ENCODE measurements at regions not wholly inside any gene's neighbourhood (a gene's known extent, or its start where the extent isn't known, plus 50 kb on each side); places are given as distances from the start of the nearest gene placed in this dataset.

GRCh38 chr1:185644531-185644930 lies 89.7 kb upstream of the HMCN1 start:
- Histone ChIP-seq H2AK5ac (ENCODE audit: low read length) (peak overlapping the region; percentile 80), H3K9ac (ENCODE audit: low read length) (no peak overlapping the region), H2BK15ac (replicated peaks; ENCODE audit: low read depth) (peak overlapping the region; percentile 92), H4K5ac (ENCODE audit: low read length) (no peak overlapping the region), H3K79me1 (ENCODE audit: low read length) (no peaks in the 10 kb centered on the region), H3K4ac (ENCODE audit: low read depth, low read length) (peak overlapping the region; percentile 96), H3K79me2 (ENCODE audit: control insufficient read depth, insufficient read depth, low read length) (no peaks in the 10 kb centered on the region), H3K4me1 (ENCODE audit: control insufficient read depth, low read depth, low read length) (no peaks in the 10 kb centered on the region), H3K56ac (ENCODE audit: low read length) (peak overlapping the region; percentile 38), H4K8ac (ENCODE audit: low read depth, low read length) (no peak overlapping the region), H2BK5ac (ENCODE audit: low read length) (peak overlapping the region; percentile 55), H3K23ac (ENCODE audit: low read length) (no peak overlapping the region), H3K18ac (ENCODE audit: low read length) (peak overlapping the region; percentile 90), H3K27ac (ENCODE audit: low read depth, low read length) (peak overlapping the region; percentile 52), H3K4me3 (ENCODE audit: low read length) (no peak overlapping the region), H3K36me3 (ENCODE audit: control insufficient read depth, insufficient read depth, low read length) (no peaks in the 10 kb centered on the region), H3K4me2 (ENCODE audit: low read length) (no peak overlapping the region), H2BK120ac (ENCODE audit: low read depth, low read length) (peak overlapping the region; percentile 98), H3K27me3 (ENCODE audit: insufficient read depth, low read length, poor library complexity) (no peaks in the 10 kb centered on the region)
- WGBS (ENCODE audit: extremely low coverage, insufficient coverage, low lambda C conversion rate) = no CpG with 5 or more reads among the region's 1 CpG
- DNase-seq = no peak

- H4K8ac ChIP-seq (ENCODE audit: low read depth, low read length) = no peak overlapping the region
- no peak overlapping the region for H3K56ac ChIP-seq (ENCODE audit: low read length)
- H3K36me3 ChIP-seq (ENCODE audit: control insufficient read depth, insufficient read depth, low read length) = no peaks in the 10 kb centered on the region
- H2AK5ac ChIP-seq (ENCODE audit: low read length) = no peak overlapping the region
- no peaks in the 10 kb centered on the region for H3K79me2 ChIP-seq (ENCODE audit: control insufficient read depth, insufficient read depth, low read length)
- no peak overlapping the region for H3K4me2 ChIP-seq (ENCODE audit: low read length)
- no peak overlapping the region for H3K4me3 ChIP-seq (ENCODE audit: low read length)
- DNase-seq = no peak
- no peak overlapping the region for H3K18ac ChIP-seq (ENCODE audit: low read length)
- H3K23ac ChIP-seq (ENCODE audit: low read length) = no peak overlapping the region
- H3K4ac ChIP-seq (ENCODE audit: low read depth, low read length) = no peak overlapping the region
- no peaks in the 10 kb centered on the region for H3K27me3 ChIP-seq (ENCODE audit: insufficient read depth, low read length, poor library complexity)
- H2BK15ac ChIP-seq (replicated peaks; ENCODE audit: low read depth) = no peak overlapping the region
- no peak overlapping the region for H3K9ac ChIP-seq (ENCODE audit: low read length)
- H2BK5ac ChIP-seq (ENCODE audit: low read length) = no peak overlapping the region
- H3K27ac ChIP-seq (ENCODE audit: low read depth, low read length) = no peak overlapping the region
- H3K4me1 ChIP-seq (ENCODE audit: control insufficient read depth, low read depth, low read length) = peaks cover 1% of the 10 kb centered on the region
- no peak overlapping the region for H2BK120ac ChIP-seq (ENCODE audit: low read depth, low read length)
- H4K5ac ChIP-seq (ENCODE audit: low read length) = no peak overlapping the region
- H3K79me1 ChIP-seq (ENCODE audit: low read length) = no peaks in the 10 kb centered on the region
Measured at GRCh38 chr1:185636848-185637247, 97.3 kb upstream of the HMCN1 start.

GRCh38 chr1:185634704-185635103 lies 99.5 kb upstream of the HMCN1 start:
- peak; percentile 13 for DNase-seq
- no peak overlapping the region for H3K23ac ChIP-seq (ENCODE audit: low read length)
- no peak overlapping the region for H4K8ac ChIP-seq (ENCODE audit: low read depth, low read length)
- no CpG with 5 or more reads among the region's 4 CpGs for WGBS (ENCODE audit: extremely low coverage, insufficient coverage, low lambda C conversion rate)
- H3K4me1 ChIP-seq (ENCODE audit: control insufficient read depth, low read depth, low read length) = peaks cover 1% of the 10 kb centered on the region
- H2AK5ac ChIP-seq (ENCODE audit: low read length) = no peak overlapping the region
- no peak overlapping the region for H3K4me3 ChIP-seq (ENCODE audit: low read length)
- H2BK120ac ChIP-seq (ENCODE audit: low read depth, low read length) = no peak overlapping the region
- no peaks in the 10 kb centered on the region for H3K36me3 ChIP-seq (ENCODE audit: control insufficient read depth, insufficient read depth, low read length)
- H3K9ac ChIP-seq (ENCODE audit: low read length) = no peak overlapping the region
- H3K18ac ChIP-seq (ENCODE audit: low read length) = no peak overlapping the region
- H3K56ac ChIP-seq (ENCODE audit: low read length) = no peak overlapping the region
- H3K79me2 ChIP-seq (ENCODE audit: control insufficient read depth, insufficient read depth, low read length) = no peaks in the 10 kb centered on the region
- no peaks in the 10 kb centered on the region for H3K79me1 ChIP-seq (ENCODE audit: low read length)
- no peak overlapping the region for H2BK5ac ChIP-seq (ENCODE audit: low read length)
- no peak overlapping the region for H2BK15ac ChIP-seq (replicated peaks; ENCODE audit: low read depth)
- no peak overlapping the region for H4K5ac ChIP-seq (ENCODE audit: low read length)
- no peaks in the 10 kb centered on the region for H3K27me3 ChIP-seq (ENCODE audit: insufficient read depth, low read length, poor library complexity)
- no peak overlapping the region for H3K4ac ChIP-seq (ENCODE audit: low read depth, low read length)
- no peak overlapping the region for H3K27ac ChIP-seq (ENCODE audit: low read depth, low read length)
- H3K4me2 ChIP-seq (ENCODE audit: low read length) = no peak overlapping the region

GRCh38 chr1:185632659-185633423 lies 101.3 kb upstream of the HMCN1 start:
- no CpG with 5 or more reads among the region's 4 CpGs for WGBS (ENCODE audit: extremely low coverage, insufficient coverage, low lambda C conversion rate)
- peak; percentile 21 for DNase-seq

GRCh38 chr1:185631843-185632242 lies 102.3 kb upstream of the HMCN1 start:
- no peak overlapping the region for H3K56ac ChIP-seq (ENCODE audit: low read length)
- H2BK15ac ChIP-seq (replicated peaks; ENCODE audit: low read depth) = no peak overlapping the region
- H3K18ac ChIP-seq (ENCODE audit: low read length) = no peak overlapping the region
- H2BK5ac ChIP-seq (ENCODE audit: low read length) = no peak overlapping the region
- H3K27ac ChIP-seq (ENCODE audit: low read depth, low read length) = no peak overlapping the region
- WGBS (ENCODE audit: extremely low coverage, insufficient coverage, low lambda C conversion rate) = no CpG with 5 or more reads among the region's 1 CpG
- no peak overlapping the region for H3K4me3 ChIP-seq (ENCODE audit: low read length)
- H3K9ac ChIP-seq (ENCODE audit: low read length) = no peak overlapping the region
- no peaks in the 10 kb centered on the region for H3K27me3 ChIP-seq (ENCODE audit: insufficient read depth, low read length, poor library complexity)
- no peak for DNase-seq
- H4K5ac ChIP-seq (ENCODE audit: low read length) = no peak overlapping the region
- H3K79me2 ChIP-seq (ENCODE audit: control insufficient read depth, insufficient read depth, low read length) = no peaks in the 10 kb centered on the region
- H3K4me1 ChIP-seq (ENCODE audit: control insufficient read depth, low read depth, low read length) = peaks cover 1% of the 10 kb centered on the region
- no peaks in the 10 kb centered on the region for H3K79me1 ChIP-seq (ENCODE audit: low read length)
- no peak overlapping the region for H2AK5ac ChIP-seq (ENCODE audit: low read length)
- no peak overlapping the region for H3K23ac ChIP-seq (ENCODE audit: low read length)
- H3K4ac ChIP-seq (ENCODE audit: low read depth, low read length) = no peak overlapping the region
- H4K8ac ChIP-seq (ENCODE audit: low read depth, low read length) = no peak overlapping the region
- H2BK120ac ChIP-seq (ENCODE audit: low read depth, low read length) = no peak overlapping the region
- H3K4me2 ChIP-seq (ENCODE audit: low read length) = no peak overlapping the region
- H3K36me3 ChIP-seq (ENCODE audit: control insufficient read depth, insufficient read depth, low read length) = no peaks in the 10 kb centered on the region

More at GRCh38 chr1:185632659-185633423, 101.3 kb upstream of the HMCN1 start:
- H3K4me2 ChIP-seq (ENCODE audit: low read length) = no peak overlapping the region
- H3K79me2 ChIP-seq (ENCODE audit: control insufficient read depth, insufficient read depth, low read length) = no peaks in the 10 kb centered on the region
- peak overlapping the region; percentile 44 for H2BK5ac ChIP-seq (ENCODE audit: low read length)
- H2BK120ac ChIP-seq (ENCODE audit: low read depth, low read length) = peak overlapping the region; percentile 12
- no peak overlapping the region for H3K4me3 ChIP-seq (ENCODE audit: low read length)
- H3K4ac ChIP-seq (ENCODE audit: low read depth, low read length) = peak overlapping the region; percentile 16
- no peak overlapping the region for H4K5ac ChIP-seq (ENCODE audit: low read length)
- H2AK5ac ChIP-seq (ENCODE audit: low read length) = no peak overlapping the region
- no peaks in the 10 kb centered on the region for H3K79me1 ChIP-seq (ENCODE audit: low read length)
- H3K23ac ChIP-seq (ENCODE audit: low read length) = no peak overlapping the region
- H3K36me3 ChIP-seq (ENCODE audit: control insufficient read depth, insufficient read depth, low read length) = no peaks in the 10 kb centered on the region
- H3K4me1 ChIP-seq (ENCODE audit: control insufficient read depth, low read depth, low read length) = peaks cover 1% of the 10 kb centered on the region
- no peak overlapping the region for H3K27ac ChIP-seq (ENCODE audit: low read depth, low read length)
- no peak overlapping the region for H3K9ac ChIP-seq (ENCODE audit: low read length)
- peak overlapping the region; percentile 18 for H3K56ac ChIP-seq (ENCODE audit: low read length)
- H4K8ac ChIP-seq (ENCODE audit: low read depth, low read length) = peak overlapping the region; percentile 39
- no peaks in the 10 kb centered on the region for H3K27me3 ChIP-seq (ENCODE audit: insufficient read depth, low read length, poor library complexity)
- H2BK15ac ChIP-seq (replicated peaks; ENCODE audit: low read depth) = peak overlapping the region; percentile 92
- peak overlapping the region; percentile 84 for H3K18ac ChIP-seq (ENCODE audit: low read length)
